ENCODE measurements at regions not wholly inside any gene's neighbourhood (a gene's known extent, or its start where the extent isn't known, plus 50 kb on each side); places are given as distances from the start of the nearest gene placed in this dataset.
"Not testable (repeated sequence)": the region's sequence is repeated elsewhere in the genome, so short reads cannot be mapped to it uniquely, and the experiment has no call there.

GRCh38 chr12:61584943-61585342 is 675.3 kb upstream of the USP15 start:
- no peaks in the 10 kb centered on the region for H3K27me3 ChIP-seq
- no peak for DNase-seq (ENCODE audit: low spot score in 2 of 2)
- no peak for TF ChIP-seq CTCF (IDR thresholded peaks at IDR 0.05)
- intact Hi-C loops (cut with DNase I) = no loop called here
- no peaks in the 10 kb centered on the region for H3K36me3 ChIP-seq
- no peak overlapping the region for H3K27ac ChIP-seq
- H3K4me1 ChIP-seq = no peaks in the 10 kb centered on the region
- H3K4me3 ChIP-seq = no peak overlapping the region
- peaks cover 0 to 4% of the 10 kb centered on the region in 2 donors for H3K9me3 ChIP-seq

GRCh38 chr12:61590864-61591263 is 669.3 kb upstream of the USP15 start:
- intact Hi-C loops (cut with DNase I); DNase-seq (ENCODE audit: low spot score in 2 of 2); H3K4me1 ChIP-seq; H3K36me3 ChIP-seq; H3K4me3 ChIP-seq; H3K27me3 ChIP-seq; H3K27ac ChIP-seq: not testable (repeated sequence)
- peaks cover 8 to 25% of the 10 kb centered on the region in 2 donors for H3K9me3 ChIP-seq

GRCh38 chr12:61610143-61610542 is 650.1 kb upstream of the USP15 start:
- no peaks in the 10 kb centered on the region for H3K9me3 ChIP-seq
- no peaks in the 10 kb centered on the region for H3K4me1 ChIP-seq
- H3K36me3 ChIP-seq = no peaks in the 10 kb centered on the region
- intact Hi-C loops (cut with DNase I) = no loop called here
- no peak overlapping the region for H3K4me3 ChIP-seq
- TF ChIP-seq CTCF (IDR thresholded peaks at IDR 0.05) = no peak
- H3K27me3 ChIP-seq = no peaks in the 10 kb centered on the region
- DNase-seq (ENCODE audit: low spot score in 2 of 2) = no peak
- no peak overlapping the region for H3K27ac ChIP-seq

- H3K4me1 ChIP-seq = no peaks in the 10 kb centered on the region
- no peaks in the 10 kb centered on the region for H3K36me3 ChIP-seq
- no peak for DNase-seq (ENCODE audit: low spot score in 2 of 2)
- H3K27ac ChIP-seq = no peak overlapping the region
- intact Hi-C loops (cut with DNase I) = no loop called here
- H3K9me3 ChIP-seq = no peaks in the 10 kb centered on the region
- no peaks in the 10 kb centered on the region for H3K27me3 ChIP-seq
- H3K4me3 ChIP-seq = no peak overlapping the region
- no peak for TF ChIP-seq CTCF (IDR thresholded peaks at IDR 0.05)
Measured at GRCh38 chr12:61629702-61630101, 630.5 kb upstream of the USP15 start.

- H3K4me3 ChIP-seq = no peak overlapping the region
- TF ChIP-seq CTCF (IDR thresholded peaks at IDR 0.05) = no peak
- H3K36me3 ChIP-seq = no peaks in the 10 kb centered on the region
- no peaks in the 10 kb centered on the region for H3K27me3 ChIP-seq
- H3K9me3 ChIP-seq = no peaks in the 10 kb centered on the region
- intact Hi-C loops (cut with DNase I) = no loop called here
- no peak overlapping the region for H3K27ac ChIP-seq
- no peak for DNase-seq (ENCODE audit: low spot score in 2 of 2)
- no peaks in the 10 kb centered on the region for H3K4me1 ChIP-seq
Measured at GRCh38 chr12:61646639-61647038, 613.6 kb upstream of the USP15 start.

GRCh38 chr12:61647566-61647965 is 612.6 kb upstream of the USP15 start:
- TF ChIP-seq CTCF (IDR thresholded peaks at IDR 0.05) = no peak
- no peaks in the 10 kb centered on the region for H3K4me1 ChIP-seq
- H3K36me3 ChIP-seq = no peaks in the 10 kb centered on the region
- intact Hi-C loops (cut with DNase I) = no loop called here
- H3K4me3 ChIP-seq = no peak overlapping the region
- no peak overlapping the region for H3K27ac ChIP-seq
- no peak for DNase-seq (ENCODE audit: low spot score in 2 of 2)
- no peaks in the 10 kb centered on the region for H3K9me3 ChIP-seq
- no peaks in the 10 kb centered on the region for H3K27me3 ChIP-seq

All from ascending aorta (tissue), 2 donors.